NCI-H2081 treated with DMSO at 0.1 percent for 48 hours (cell line): ENCODE measurements at regions not wholly inside any gene's neighbourhood (a gene's known extent, or its start where the extent isn't known, plus 50 kb on each side); places are given as distances from the start of the nearest gene placed in this dataset.
"Not testable (repeated sequence)": the region's sequence is repeated elsewhere in the genome, so short reads cannot be mapped to it uniquely, and the experiment has no call there.

ENCODE experiments used
- DNase-seq: peaks from one replicate; lab custom pipeline; 2025; lab: John Stamatoyannopoulos, UW

GRCh38 chr2:126952216-126952615, 53.5 kb downstream of the TEX51 start:
- no peak for DNase-seq

- peak; percentile 65 for DNase-seq
These were observed 54.8 kb downstream of the TEX51 start for GRCh38 chr2:126953483-126953882.

GRCh38 chr2:126954831-126955230, 56.1 kb downstream of the TEX51 start:
- DNase-seq = no peak

GRCh38 chr2:126956773-126957172, 58.1 kb downstream of the TEX51 start:
- DNase-seq = not testable (repeated sequence)

- no peak for DNase-seq
These were observed 64.7 kb downstream of the TEX51 start for GRCh38 chr2:126963390-126963789.

GRCh38 chr2:126966601-126967000, 67.9 kb downstream of the TEX51 start:
- DNase-seq = no peak

- DNase-seq = no peak
These were observed 71.9 kb downstream of the TEX51 start for GRCh38 chr2:126970583-126970982.

- no peak for DNase-seq
These were observed 72.4 kb downstream of the TEX51 start for GRCh38 chr2:126971162-126971480.

GRCh38 chr2:126971481-126972278, 73.0 kb downstream of the TEX51 start:
- DNase-seq = no peak

GRCh38 chr2:126972279-126972626, 73.6 kb downstream of the TEX51 start:
- no peak for DNase-seq

GRCh38 chr2:126973745-126974144, 75.1 kb downstream of the TEX51 start:
- DNase-seq = no peak

GRCh38 chr2:126975671-126976655, 77.3 kb downstream of the TEX51 start:
- DNase-seq = no peak

- no peak for DNase-seq
These were observed 78.1 kb downstream of the TEX51 start for GRCh38 chr2:126976721-126977328.

GRCh38 chr2:126978333-126978732, 79.6 kb downstream of the TEX51 start:
- no peak for DNase-seq

- DNase-seq = no peak
These were observed 80.6 kb downstream of the TEX51 start for GRCh38 chr2:126979039-126980003.

- no peak for DNase-seq
These were observed 82.8 kb downstream of the TEX51 start for GRCh38 chr2:126981476-126981875.

- no peak for DNase-seq
These were observed 84.2 kb downstream of the TEX51 start for GRCh38 chr2:126982935-126983334.

GRCh38 chr2:126986631-126987187, 88.0 kb downstream of the TEX51 start:
- no peak for DNase-seq

- no peak for DNase-seq
These were observed 89.8 kb downstream of the TEX51 start for GRCh38 chr2:126988482-126988881.

- DNase-seq = not testable (repeated sequence)
These were observed 90.4 kb downstream of the TEX51 start for GRCh38 chr2:126989064-126989463.

GRCh38 chr2:126990200-126990599, 91.5 kb downstream of the TEX51 start:
- DNase-seq = no peak
